Endothelial cell of umbilical vein (primary cell): ENCODE measurements at regions not wholly inside any gene's neighbourhood (a gene's known extent, or its start where the extent isn't known, plus 50 kb on each side); places are given as distances from the start of the nearest gene placed in this dataset.

Source experiments
- BruUV-seq: library from RNA; stranded (reverse); fragments of 400-500 nt; replicated peaks from 2 replicates; lab custom pipeline; 2021; lab: Mats Ljungman, UMichigan
- CTCF ChIA-PET: fragments of 300-600, 350-600 bp; sonication (Branson Sonifier 250); formaldehyde crosslinking; loops from one replicate; lab custom pipeline; 2021; ENCODE audit warnings: antibody characterized with exemption, inconsistent platforms; lab: Charles Lee
- POLR2A ChIA-PET: fragments of 300-600, 350-600 bp; sonication (Branson Sonifier 250); formaldehyde crosslinking; loops from one replicate; lab custom pipeline; 2021; ENCODE audit warnings: antibody characterized with exemption, inconsistent platforms; lab: Charles Lee
- DNase-seq: peaks from one replicate; pipeline ENCODE4 v3.0.0-alpha.2; 2011; ENCODE audit warnings: low read depth, low spot score
- FAIRE-seq: peaks from 2 replicates; lab custom pipeline; 2011; peaks lifted over from hg19 to GRCh38; lab: Jason Lieb, UNC
- H2AFZ ChIP-seq: 2 replicates; pipeline ENCODE4 v1.6.0; 2012; ENCODE audit warnings: low read depth, low read length, control low read depth, inconsistent platforms
- H3K27ac ChIP-seq: 2 replicates; pipeline ENCODE4 v1.5.1; 2011; ENCODE audit warnings: low read depth, mild to moderate bottlenecking, control low read depth, low read length, moderate library complexity; ENCODE audit not compliant: insufficient read depth
- H3K27me3 ChIP-seq, 2 experiments: 2 replicates each; pipeline versions ENCODE4 v1.6.0 to v1.6.1; 2011; ENCODE audit warnings: low read length in 2 of 2, mixed read lengths in 1 of 2; ENCODE audit not compliant: control insufficient read depth in 2 of 2, insufficient read depth in 2 of 2
- H3K36me3 ChIP-seq, 2 experiments: 2 replicates in 1 of 2; 3 replicates in 1 of 2; pipeline ENCODE4 v1.5.1; 2011; ENCODE audit warnings: low read length in 2 of 2, mild to moderate bottlenecking in 1 of 2, moderate library complexity in 1 of 2; ENCODE audit not compliant: control insufficient read depth in 2 of 2, insufficient read depth in 2 of 2; ENCODE audit errors: extremely low read depth in 1 of 2
- H3K4me1 ChIP-seq: 3 replicates; pipeline ENCODE4 v1.5.1; 2011; ENCODE audit warnings: mild to moderate bottlenecking, low read length; ENCODE audit not compliant: control insufficient read depth, insufficient read depth; ENCODE audit errors: extremely low read depth
- H3K4me2 ChIP-seq: 2 replicates; pipeline ENCODE4 v1.6.1; 2011; ENCODE audit warnings: low read length, control low read depth, mixed read lengths; ENCODE audit not compliant: insufficient read depth
- H3K4me3 ChIP-seq, 3 experiments: fragments of 200-600 bp in 1 of 3; sonication (generic), shearing (Covaris generic) in 1 of 3; replicated peaks in 1 of 3; 2 replicates each; pipeline ENCODE4 v1.5.1; 2011 to 2016; ENCODE audit warnings: control low read depth in 3 of 3, low read length in 3 of 3, mild to moderate bottlenecking in 2 of 3, inconsistent platforms in 1 of 3, low read depth in 1 of 3, moderate library complexity in 1 of 3; ENCODE audit not compliant: insufficient read depth in 1 of 3
- H3K79me2 ChIP-seq: 2 replicates; pipeline ENCODE4 v1.6.0; 2012; ENCODE audit warnings: low read length, inconsistent platforms; ENCODE audit not compliant: control insufficient read depth, insufficient read depth
- H3K9ac ChIP-seq: replicated peaks from 2 replicates; pipeline ENCODE3; 2011; ENCODE audit warnings: low read length, control low read depth; ENCODE audit not compliant: insufficient read depth; ENCODE audit errors: extremely low read depth
- H3K9me1 ChIP-seq: replicated peaks from 3 replicates; pipeline ENCODE4 v1.6.0; 2011; ENCODE audit warnings: mild to moderate bottlenecking, low read length; ENCODE audit not compliant: control insufficient read depth, insufficient read depth; ENCODE audit errors: extremely low read depth
- H3K9me3 ChIP-seq: replicated peaks from 2 replicates; pipeline ENCODE4 v1.5.1; 2012; ENCODE audit warnings: low read length, inconsistent platforms; ENCODE audit not compliant: control insufficient read depth, insufficient read depth
- H4K20me1 ChIP-seq: replicated peaks from 2 replicates; pipeline ENCODE3; 2011; ENCODE audit warnings: mild to moderate bottlenecking, low read length; ENCODE audit not compliant: control insufficient read depth, insufficient read depth; ENCODE audit errors: extremely low read depth
- CTCF ChIP-seq, 2 donors: IDR thresholded peaks; 1 replicate in 1 of 2; 2 replicates in 1 of 2; pipeline ENCODE4 v1.5.1; 2011; ENCODE audit warnings: low read length in 2 of 2, mild to moderate bottlenecking in 2 of 2, moderate library complexity in 2 of 2, control low read depth in 1 of 2, inconsistent platforms in 1 of 2, low read depth in 1 of 2; ENCODE audit not compliant: insufficient read depth in 1 of 2; ENCODE audit errors: extremely low read depth in 1 of 2
- FOS ChIP-seq: IDR thresholded peaks from 2 replicates; pipeline ENCODE4 v1.6.1; 2011; ENCODE audit warnings: mild to moderate bottlenecking, low read length, moderate library complexity, borderline replicate concordance; ENCODE audit not compliant: insufficient read depth
- GATA2 ChIP-seq: IDR thresholded peaks from 2 replicates; pipeline ENCODE4 v1.7.0; 2011; ENCODE audit warnings: low read depth, mild to moderate bottlenecking, moderate library complexity, mixed read lengths, low read length; ENCODE audit not compliant: insufficient read length, insufficient read depth
- JUN ChIP-seq: IDR thresholded peaks from 2 replicates; pipeline ENCODE4 v1.6.1; 2011; ENCODE audit warnings: borderline replicate concordance, low read depth; ENCODE audit not compliant: insufficient read length, insufficient read depth
- MAX ChIP-seq: IDR thresholded peaks from 2 replicates; pipeline ENCODE4 v1.6.1; 2011; ENCODE audit not compliant: insufficient read depth, insufficient read length
- POLR2A ChIP-seq: IDR thresholded peaks from 2 replicates; pipeline ENCODE4 v1.6.1; 2012; ENCODE audit warnings: low read depth, mild to moderate bottlenecking, control low read depth, low read length
- POLR2AphosphoS5 ChIP-seq: IDR thresholded peaks from 2 replicates; pipeline ENCODE4 v1.6.1; 2012; ENCODE audit warnings: low read depth, mild to moderate bottlenecking, control low read depth, low read length, moderate library complexity; ENCODE audit not compliant: insufficient read depth
- dilution Hi-C: fragments of 300-500 bp; cut with MboI; formaldehyde crosslinking; loops from one replicate; pipeline ENCODE4 v1.15.0; 2019; ENCODE audit warnings: low sequenced_read_pairs; ENCODE audit not compliant: extremely low pct_ligation_motif_present
- intact Hi-C: fragments of 100-400 bp; cut with micrococcal nuclease; formaldehyde crosslinking; loops from one replicate; pipeline ENCODE4 v1.10.0; 2022

- intact Hi-C loops, result no loop called here
- Histone ChIP-seq H3K9me3 (no peaks in the 10 kb centered on the region), H3K79me2 (no peaks in the 10 kb centered on the region), H4K20me1 (no peaks in the 10 kb centered on the region), H3K9me1 (no peaks in the 10 kb centered on the region), H3K4me2 (no peak overlapping the region), H3K36me3 (no peaks in the 10 kb centered on the region), H3K4me1 (no peaks in the 10 kb centered on the region), H3K27me3 (no peaks in the 10 kb centered on the region), H3K9ac (no peak overlapping the region), H3K4me3 (no peak overlapping the region), H2AFZ (no peak overlapping the region), H3K27ac (no peak overlapping the region)
- DNase-seq (no peak), FAIRE-seq (no peak)
- TF ChIP-seq MAX (no peak), POLR2A (no peak), GATA2 (no peak), JUN (no peak), POLR2AphosphoS5 (no peak)
- ChIA-PET CTCF (no interaction called here), POLR2A (no interaction called here)
- BruUV-seq, result no TSS peak
- dilution Hi-C loops, result no loop called here
These were observed 135.7 kb upstream of the SLCO3A1 start for GRCh38 chr15:91717811-91718210.

GRCh38 chr15:91723959-91724358 is 129.5 kb upstream of the SLCO3A1 start:
- H3K9me3 ChIP-seq, result peaks cover 2% of the 10 kb centered on the region
- intact Hi-C loops (no loop called here), dilution Hi-C loops (no loop called here)
- H3K36me3 ChIP-seq, result no peaks in the 10 kb centered on the region
- H4K20me1 ChIP-seq, result no peaks in the 10 kb centered on the region
- H3K4me1 ChIP-seq, result no peaks in the 10 kb centered on the region
- TF ChIP-seq CTCF (IDR thresholded peaks at IDR 0.05; ENCODE audit: extremely low read depth in 1 of 2, insufficient read depth in 1 of 2, low read depth in 1 of 2, low read length in 2 of 2) (no peak), MAX (no peak), FOS (no peak), JUN (no peak), POLR2AphosphoS5 (no peak)
- H3K27ac ChIP-seq, result no peak overlapping the region
- no peak overlapping the region for H2AFZ ChIP-seq
- ChIA-PET POLR2A (no interaction called here), CTCF (no interaction called here)
- H3K79me2 ChIP-seq, result no peaks in the 10 kb centered on the region
- H3K9ac ChIP-seq, result no peak overlapping the region
- no peak for DNase-seq
- H3K27me3 ChIP-seq, result no peaks in the 10 kb centered on the region
- no peak overlapping the region for H3K4me2 ChIP-seq
- no peak for FAIRE-seq
- no peak overlapping the region for H3K4me3 ChIP-seq
- no TSS peak for BruUV-seq
- no peaks in the 10 kb centered on the region for H3K9me1 ChIP-seq
